ENCODE measurements at regions not wholly inside any gene's neighbourhood (a gene's known extent, or its start where the extent isn't known, plus 50 kb on each side); places are given as distances from the start of the nearest gene placed in this dataset.
"Not testable (repeated sequence)": the region's sequence is repeated elsewhere in the genome, so short reads cannot be mapped to it uniquely, and the experiment has no call there.

DNA sequence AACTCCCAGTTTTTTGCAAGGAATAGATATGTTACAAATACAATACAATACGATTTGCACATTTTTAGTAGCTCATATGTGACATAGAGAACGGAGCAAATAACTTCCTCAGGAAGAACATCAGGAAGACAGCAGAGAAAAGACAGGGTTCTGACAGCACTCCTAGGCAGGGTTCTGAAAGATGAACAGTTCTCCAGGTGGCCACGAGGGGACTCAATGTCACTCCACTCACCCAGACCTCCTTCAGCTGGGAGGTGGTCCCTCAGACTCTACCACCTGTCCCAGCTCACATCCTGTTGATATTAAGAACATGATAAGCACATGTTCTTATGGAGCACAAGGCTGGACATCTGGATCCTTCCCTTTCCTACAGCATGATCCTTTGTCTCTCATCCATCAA lies 101.1 kb upstream of the CCT8L2 start:
- H3K9ac ChIP-seq (replicated peaks; ENCODE audit: extremely low read depth, insufficient read depth, low read length); intact Hi-C loops (cut with micrococcal nuclease); H3K4me1 ChIP-seq (ENCODE audit: control insufficient read depth, extremely low read depth, insufficient read depth, low read length); BruUV-seq (replicated peaks); H3K4me2 ChIP-seq (ENCODE audit: insufficient read depth, low read length); H4K20me1 ChIP-seq (replicated peaks; ENCODE audit: control insufficient read depth, extremely low read depth, insufficient read depth, low read length); dilution Hi-C loops (cut with MboI; ENCODE audit: extremely low pct_ligation_motif_present, low sequenced_read_pairs); H3K27me3 ChIP-seq (ENCODE audit: control insufficient read depth in 2 of 2, insufficient read depth in 2 of 2, low read length in 2 of 2); CTCF ChIA-PET; H2AFZ ChIP-seq (ENCODE audit: low read depth, low read length); H3K9me3 ChIP-seq (replicated peaks; ENCODE audit: control insufficient read depth, insufficient read depth, low read length); POLR2A ChIA-PET; H3K79me2 ChIP-seq (ENCODE audit: control insufficient read depth, insufficient read depth, low read length); DNase-seq (ENCODE audit: low read depth, low spot score); H3K9me1 ChIP-seq (replicated peaks; ENCODE audit: control insufficient read depth, extremely low read depth, insufficient read depth, low read length); H3K36me3 ChIP-seq (ENCODE audit: control insufficient read depth in 2 of 2, extremely low read depth in 1 of 2, insufficient read depth in 2 of 2, low read length in 2 of 2); H3K27ac ChIP-seq (ENCODE audit: insufficient read depth, low read depth, low read length); H3K4me3 ChIP-seq (replicated peaks in 1 of 3; ENCODE audit: insufficient read depth in 1 of 3, low read depth in 1 of 3, low read length in 3 of 3): not testable (repeated sequence)
- FAIRE-seq = peak; percentile 66

DNA sequence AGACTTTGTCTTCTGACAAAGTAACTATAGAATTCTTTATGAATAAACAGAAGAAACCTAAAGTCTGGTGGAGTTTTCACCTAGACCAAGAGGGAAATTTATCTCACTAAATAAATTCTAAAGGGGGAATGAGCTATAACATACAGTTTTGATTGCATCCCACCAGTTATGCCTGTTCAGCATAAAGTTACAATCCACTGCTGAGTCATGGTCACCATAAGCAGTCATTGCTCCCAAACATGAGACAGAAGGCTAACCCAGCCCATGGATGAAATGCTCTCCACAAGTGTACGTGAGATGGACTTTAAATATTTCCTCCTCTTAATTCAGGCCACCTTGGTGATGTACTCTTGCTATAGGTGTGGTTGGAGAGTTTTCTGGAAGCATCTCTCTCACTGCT lies 96.7 kb upstream of the CCT8L2 start:
- H3K9me3 ChIP-seq (replicated peaks; ENCODE audit: control insufficient read depth, insufficient read depth, low read length); dilution Hi-C loops (cut with MboI; ENCODE audit: extremely low pct_ligation_motif_present, low sequenced_read_pairs); H3K4me1 ChIP-seq (ENCODE audit: control insufficient read depth, extremely low read depth, insufficient read depth, low read length); intact Hi-C loops (cut with micrococcal nuclease); POLR2A ChIA-PET; H3K36me3 ChIP-seq (ENCODE audit: control insufficient read depth in 2 of 2, extremely low read depth in 1 of 2, insufficient read depth in 2 of 2, low read length in 2 of 2); H3K9me1 ChIP-seq (replicated peaks; ENCODE audit: control insufficient read depth, extremely low read depth, insufficient read depth, low read length); FAIRE-seq; H3K9ac ChIP-seq (replicated peaks; ENCODE audit: extremely low read depth, insufficient read depth, low read length); H4K20me1 ChIP-seq (replicated peaks; ENCODE audit: control insufficient read depth, extremely low read depth, insufficient read depth, low read length); CTCF ChIA-PET; BruUV-seq (replicated peaks); H2AFZ ChIP-seq (ENCODE audit: low read depth, low read length); H3K4me2 ChIP-seq (ENCODE audit: insufficient read depth, low read length); H3K27ac ChIP-seq (ENCODE audit: insufficient read depth, low read depth, low read length); H3K4me3 ChIP-seq (replicated peaks in 1 of 3; ENCODE audit: insufficient read depth in 1 of 3, low read depth in 1 of 3, low read length in 3 of 3); DNase-seq (ENCODE audit: low read depth, low spot score); H3K79me2 ChIP-seq (ENCODE audit: control insufficient read depth, insufficient read depth, low read length); H3K27me3 ChIP-seq (ENCODE audit: control insufficient read depth in 2 of 2, insufficient read depth in 2 of 2, low read length in 2 of 2): not testable (repeated sequence)

DNA sequence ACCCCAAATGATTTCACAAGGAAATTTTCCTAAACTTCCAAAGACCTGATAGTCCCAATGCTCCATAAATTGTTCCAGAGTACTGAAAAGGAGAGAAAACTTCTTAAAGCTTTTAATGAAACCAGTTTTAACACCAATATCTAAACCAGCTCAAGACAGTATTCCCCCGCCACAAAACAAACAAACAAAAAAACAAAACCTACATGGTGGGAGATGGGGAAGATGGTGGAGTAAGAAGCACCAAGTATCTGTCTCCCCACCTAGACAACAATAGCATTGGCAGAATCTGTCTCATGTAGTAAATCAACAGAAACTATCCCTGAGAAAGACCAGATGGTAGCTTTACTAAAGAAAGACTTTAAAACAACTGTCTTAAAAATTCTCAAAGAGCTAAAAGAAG lies 88.7 kb upstream of the CCT8L2 start:
- DNase-seq (ENCODE audit: low read depth, low spot score); BruUV-seq (replicated peaks); H3K36me3 ChIP-seq (ENCODE audit: control insufficient read depth in 2 of 2, extremely low read depth in 1 of 2, insufficient read depth in 2 of 2, low read length in 2 of 2); H3K79me2 ChIP-seq (ENCODE audit: control insufficient read depth, insufficient read depth, low read length); H3K4me3 ChIP-seq (replicated peaks in 1 of 3; ENCODE audit: insufficient read depth in 1 of 3, low read depth in 1 of 3, low read length in 3 of 3); H3K9ac ChIP-seq (replicated peaks; ENCODE audit: extremely low read depth, insufficient read depth, low read length); POLR2A ChIA-PET; dilution Hi-C loops (cut with MboI; ENCODE audit: extremely low pct_ligation_motif_present, low sequenced_read_pairs); H3K27me3 ChIP-seq (ENCODE audit: control insufficient read depth in 2 of 2, insufficient read depth in 2 of 2, low read length in 2 of 2); H3K9me1 ChIP-seq (replicated peaks; ENCODE audit: control insufficient read depth, extremely low read depth, insufficient read depth, low read length); intact Hi-C loops (cut with micrococcal nuclease); CTCF ChIA-PET; H3K9me3 ChIP-seq (replicated peaks; ENCODE audit: control insufficient read depth, insufficient read depth, low read length); H4K20me1 ChIP-seq (replicated peaks; ENCODE audit: control insufficient read depth, extremely low read depth, insufficient read depth, low read length); FAIRE-seq; H3K4me2 ChIP-seq (ENCODE audit: insufficient read depth, low read length); H3K27ac ChIP-seq (ENCODE audit: insufficient read depth, low read depth, low read length); H3K4me1 ChIP-seq (ENCODE audit: control insufficient read depth, extremely low read depth, insufficient read depth, low read length); H2AFZ ChIP-seq (ENCODE audit: low read depth, low read length): not testable (repeated sequence)

DNA sequence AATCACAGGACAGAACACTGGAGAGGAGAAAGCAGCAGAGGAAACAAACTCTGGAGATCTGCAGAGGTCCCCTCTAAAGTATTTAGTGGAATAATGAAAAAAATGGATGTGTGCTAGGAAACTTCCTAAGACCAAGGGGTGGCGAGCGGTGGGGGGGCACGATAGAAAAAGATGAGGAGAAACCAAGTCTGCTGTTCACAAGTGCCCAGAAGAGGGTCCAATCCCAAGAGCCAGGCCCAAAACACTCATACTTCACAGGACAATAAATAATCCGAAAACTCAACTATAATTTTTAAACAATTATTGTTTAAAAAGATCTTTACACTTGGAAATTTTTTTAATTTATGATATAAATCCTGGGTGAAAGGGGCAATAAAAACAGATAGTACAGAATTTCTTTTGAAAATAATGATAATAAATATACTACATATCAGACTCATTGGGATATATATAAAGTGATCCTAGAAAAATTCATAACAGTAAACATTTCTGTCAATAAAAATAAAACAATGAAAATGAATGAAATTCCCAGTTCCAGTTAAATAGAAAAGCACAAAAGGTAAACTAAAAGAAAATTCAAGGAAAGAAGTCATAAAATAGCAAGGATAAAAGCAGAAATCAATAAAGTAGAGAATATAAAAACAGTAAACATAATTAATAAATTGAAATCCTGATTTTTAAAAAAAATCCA lies 87.7 kb upstream of the CCT8L2 start:
- H2AFZ ChIP-seq (ENCODE audit: low read depth, low read length); BruUV-seq (replicated peaks); intact Hi-C loops (cut with micrococcal nuclease); DNase-seq (ENCODE audit: low read depth, low spot score); CTCF ChIA-PET; H3K9me1 ChIP-seq (replicated peaks; ENCODE audit: control insufficient read depth, extremely low read depth, insufficient read depth, low read length); dilution Hi-C loops (cut with MboI; ENCODE audit: extremely low pct_ligation_motif_present, low sequenced_read_pairs); H3K36me3 ChIP-seq (ENCODE audit: control insufficient read depth in 2 of 2, extremely low read depth in 1 of 2, insufficient read depth in 2 of 2, low read length in 2 of 2); H3K9ac ChIP-seq (replicated peaks; ENCODE audit: extremely low read depth, insufficient read depth, low read length); FAIRE-seq; H3K4me2 ChIP-seq (ENCODE audit: insufficient read depth, low read length); POLR2A ChIA-PET; H3K27me3 ChIP-seq (ENCODE audit: control insufficient read depth in 2 of 2, insufficient read depth in 2 of 2, low read length in 2 of 2); H3K4me1 ChIP-seq (ENCODE audit: control insufficient read depth, extremely low read depth, insufficient read depth, low read length); H3K9me3 ChIP-seq (replicated peaks; ENCODE audit: control insufficient read depth, insufficient read depth, low read length); H3K27ac ChIP-seq (ENCODE audit: insufficient read depth, low read depth, low read length); H3K79me2 ChIP-seq (ENCODE audit: control insufficient read depth, insufficient read depth, low read length); H3K4me3 ChIP-seq (replicated peaks in 1 of 3; ENCODE audit: insufficient read depth in 1 of 3, low read depth in 1 of 3, low read length in 3 of 3); H4K20me1 ChIP-seq (replicated peaks; ENCODE audit: control insufficient read depth, extremely low read depth, insufficient read depth, low read length): not testable (repeated sequence)
